SK-N-MC (cell line): ENCODE measurements at regions not wholly inside any gene's neighbourhood (a gene's known extent, or its start where the extent isn't known, plus 50 kb on each side); places are given as distances from the start of the nearest gene placed in this dataset.

Source experiments
- DNase-seq: peaks from one replicate; pipeline ENCODE4 v3.0.0-alpha.2; 2011; ENCODE audit warnings: low read depth, low spot score
- H3K27ac ChIP-seq: fragments of 200-600 bp; sonication (generic); 2 replicates; pipeline ENCODE4 v1.5.1; 2016; ENCODE audit warnings: mixed run types
- H3K36me3 ChIP-seq: fragments of 200-600 bp; sonication (generic); 2 replicates; pipeline ENCODE4 v1.6.1; 2017; ENCODE audit warnings: antibody characterized with exemption, low read length, mixed read lengths; ENCODE audit not compliant: insufficient read depth
- H3K4me3 ChIP-seq: fragments of 200-600 bp; sonication (generic); 2 replicates; pipeline ENCODE4 v1.5.1; 2016
- H3K9ac ChIP-seq: fragments of 200-600 bp; sonication (generic); 2 replicates; pipeline ENCODE4 v1.8.0; 2017; ENCODE audit warnings: mixed run types, mixed read lengths; ENCODE audit not compliant: insufficient read length
- H3K9me3 ChIP-seq: fragments of 200-600 bp; sonication (generic); 2 replicates; pipeline ENCODE4 v1.6.1; 2017; ENCODE audit warnings: low read depth, mild to moderate bottlenecking, antibody characterized with exemption, low read length, moderate library complexity, mixed read lengths
- EZH2 ChIP-seq: fragments of 200-600 bp; sonication (generic); IDR thresholded peaks from one replicate; pipeline ENCODE4 v1.6.1; 2017; ENCODE audit warnings: antibody characterized with exemption
- FOXP2 ChIP-seq: optimal IDR thresholded peaks from 2 replicates; pipeline ENCODE3; 2011; ENCODE audit warnings: mild to moderate bottlenecking, moderate library complexity; ENCODE audit not compliant: insufficient read depth; ENCODE audit errors: extremely low read length, control extremely low read depth
- POLR2AphosphoS5 ChIP-seq: IDR thresholded peaks from 2 replicates; pipeline ENCODE4 v1.6.1; 2012; ENCODE audit warnings: mild to moderate bottlenecking, low read depth, low read length, borderline replicate concordance

DNA sequence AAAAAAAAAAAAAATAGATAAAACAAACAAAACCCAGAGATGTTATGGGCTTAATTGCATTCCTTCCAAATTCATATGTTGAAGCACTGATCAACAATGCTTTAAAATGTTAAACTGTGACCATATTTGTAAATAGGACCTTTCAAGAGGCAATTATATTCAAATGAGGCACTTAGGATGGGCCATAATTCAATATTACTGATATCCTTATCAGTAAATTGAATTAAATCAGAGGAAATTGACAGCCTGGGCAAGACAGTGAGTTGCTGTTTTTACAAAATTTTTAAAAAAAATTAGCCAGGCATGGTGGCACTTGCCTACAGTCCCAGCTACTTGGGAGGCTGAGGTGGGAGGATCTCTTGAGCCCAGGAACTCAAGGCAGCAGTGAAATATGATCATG is 364.1 kb downstream of the GJA1 start:
- Histone ChIP-seq H3K36me3 (no peaks in the 10 kb centered on the region), H3K9ac (no peak overlapping the region), H3K9me3 (no peaks in the 10 kb centered on the region), H3K4me3 (no peak overlapping the region), H3K27ac (no peak overlapping the region)
- TF ChIP-seq POLR2AphosphoS5 (no peak), FOXP2 (no peak), EZH2 (no peak)
- no peak for DNase-seq

DNA sequence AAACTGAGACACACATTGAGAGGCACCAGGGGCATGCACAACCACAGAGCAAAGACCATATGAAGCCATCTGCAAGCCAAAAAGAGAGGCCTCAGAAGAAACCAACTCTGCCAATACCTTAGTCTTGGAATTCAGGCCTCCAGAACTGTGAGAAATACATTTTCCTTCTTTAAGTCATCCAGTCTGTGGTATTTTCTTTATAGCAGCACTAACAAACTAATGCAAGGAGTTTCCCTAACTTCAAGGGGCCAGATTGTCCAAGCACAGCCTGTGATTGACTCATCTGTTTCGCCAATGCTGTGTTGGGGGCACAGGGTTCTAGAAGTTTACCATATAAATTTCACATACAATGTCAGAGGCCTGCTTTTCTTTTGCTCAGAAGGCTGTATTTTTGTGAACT is 364.6 kb downstream of the GJA1 start:
- Histone ChIP-seq H3K9me3 (no peaks in the 10 kb centered on the region), H3K9ac (no peak overlapping the region), H3K27ac (no peak overlapping the region), H3K4me3 (no peak overlapping the region), H3K36me3 (no peaks in the 10 kb centered on the region)
- DNase-seq: no peak
- TF ChIP-seq EZH2 (no peak), FOXP2 (no peak), POLR2AphosphoS5 (no peak)

- Histone ChIP-seq H3K27ac (no peak overlapping the region), H3K9ac (no peak overlapping the region), H3K4me3 (no peak overlapping the region), H3K36me3 (no peaks in the 10 kb centered on the region), H3K9me3 (no peaks in the 10 kb centered on the region)
- no peak for DNase-seq
- TF ChIP-seq EZH2 (no peak), POLR2AphosphoS5 (no peak)
Observed at GRCh38 chr6:121806116-121806515, 370.7 kb downstream of the GJA1 start.

DNA sequence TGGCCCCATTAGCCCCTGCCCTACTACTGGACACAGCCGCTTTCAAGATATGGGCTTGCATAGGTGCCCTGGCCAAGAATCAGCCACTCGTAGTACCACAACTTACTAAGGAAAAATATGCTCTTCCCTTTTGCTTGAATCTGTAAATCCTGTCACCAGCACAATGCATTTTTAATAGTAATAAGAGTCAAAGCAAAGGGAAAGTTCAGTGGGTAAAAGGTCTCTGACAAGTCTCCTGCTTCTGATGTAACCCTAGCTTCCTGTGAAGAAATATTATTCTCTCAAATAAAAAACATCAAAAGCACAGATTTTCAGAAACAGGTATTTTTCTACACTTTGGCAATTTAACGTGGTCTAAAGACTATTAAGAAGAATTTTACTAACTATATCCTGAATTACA is 373.8 kb downstream of the GJA1 start:
- TF ChIP-seq EZH2 (no peak), POLR2AphosphoS5 (no peak), FOXP2 (no peak)
- DNase-seq: no peak
- Histone ChIP-seq H3K9ac (no peak overlapping the region), H3K36me3 (no peaks in the 10 kb centered on the region), H3K4me3 (no peak overlapping the region), H3K9me3 (no peaks in the 10 kb centered on the region), H3K27ac (no peak overlapping the region)

DNA sequence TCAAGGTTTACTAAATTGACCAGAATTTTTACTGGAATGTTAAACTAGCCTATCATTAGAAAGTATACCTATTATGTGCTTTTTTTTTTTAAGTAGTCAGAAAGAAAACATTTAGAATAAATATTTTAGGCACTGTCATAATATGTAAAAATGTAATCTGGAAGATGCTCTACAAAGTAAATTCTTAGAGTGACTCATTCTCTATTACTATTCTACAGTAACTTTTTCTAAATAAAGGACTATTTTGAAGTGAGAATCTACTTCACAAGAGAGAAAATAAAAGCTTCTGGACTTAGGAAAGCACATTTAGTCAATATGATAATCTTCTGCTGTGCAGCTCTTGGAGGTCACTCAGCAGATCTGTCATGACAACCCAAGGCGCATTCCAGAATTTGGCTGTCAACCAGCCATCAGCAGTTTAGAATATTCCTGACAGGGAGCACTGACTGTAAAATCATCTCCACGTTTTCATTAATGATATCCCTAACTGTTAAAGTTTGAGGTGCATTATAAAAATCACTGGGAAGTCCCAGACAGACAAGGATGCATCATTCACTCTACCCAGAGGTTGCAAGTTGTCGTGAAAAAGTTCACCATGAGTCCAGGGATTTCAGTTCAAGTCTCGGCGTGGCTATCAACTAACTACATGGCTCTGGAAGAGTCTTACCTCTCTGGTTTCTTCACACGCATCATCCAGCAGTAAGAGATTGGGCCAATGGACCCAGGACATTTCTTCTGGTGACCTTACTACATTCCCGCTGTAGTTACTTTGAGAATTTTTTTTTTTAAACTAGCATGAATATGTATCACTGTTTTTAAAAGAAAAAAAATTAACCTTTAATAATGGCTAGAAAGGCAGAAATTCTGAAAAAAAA is 374.9 kb downstream of the GJA1 start:
- TF ChIP-seq FOXP2: no peak
- no peak for TF ChIP-seq EZH2
- TF ChIP-seq POLR2AphosphoS5: no peak
- H3K4me3 ChIP-seq: no peak overlapping the region
- no peaks in the 10 kb centered on the region for H3K36me3 ChIP-seq
- DNase-seq: no peak
- H3K27ac ChIP-seq: no peak overlapping the region
- H3K9me3 ChIP-seq: no peaks in the 10 kb centered on the region
- no peak overlapping the region for H3K9ac ChIP-seq

DNA sequence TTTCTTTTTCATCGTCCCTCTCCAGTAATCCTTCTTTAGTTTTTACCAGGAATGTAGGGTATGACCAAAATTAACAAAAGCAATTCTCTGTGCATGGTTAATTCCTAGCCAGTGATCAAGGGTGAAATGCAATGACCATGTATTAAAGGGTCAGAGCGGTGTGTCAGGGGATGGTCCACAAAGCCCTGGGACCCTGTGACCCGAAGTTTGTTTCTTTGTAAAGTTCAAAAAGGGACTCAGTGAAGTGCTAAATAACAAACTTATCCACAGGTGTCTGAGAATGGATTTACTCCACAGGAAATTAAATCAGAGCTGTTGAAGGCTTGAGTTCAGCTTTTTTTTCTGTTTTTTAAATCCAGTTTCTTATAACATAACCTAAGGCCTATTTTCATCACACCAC is 375.7 kb downstream of the GJA1 start:
- no peaks in the 10 kb centered on the region for H3K36me3 ChIP-seq
- no peak for DNase-seq
- TF ChIP-seq EZH2: no peak
- TF ChIP-seq POLR2AphosphoS5: no peak
- TF ChIP-seq FOXP2: no peak
- no peak overlapping the region for H3K4me3 ChIP-seq
- no peak overlapping the region for H3K27ac ChIP-seq
- no peak overlapping the region for H3K9ac ChIP-seq
- no peaks in the 10 kb centered on the region for H3K9me3 ChIP-seq

DNA sequence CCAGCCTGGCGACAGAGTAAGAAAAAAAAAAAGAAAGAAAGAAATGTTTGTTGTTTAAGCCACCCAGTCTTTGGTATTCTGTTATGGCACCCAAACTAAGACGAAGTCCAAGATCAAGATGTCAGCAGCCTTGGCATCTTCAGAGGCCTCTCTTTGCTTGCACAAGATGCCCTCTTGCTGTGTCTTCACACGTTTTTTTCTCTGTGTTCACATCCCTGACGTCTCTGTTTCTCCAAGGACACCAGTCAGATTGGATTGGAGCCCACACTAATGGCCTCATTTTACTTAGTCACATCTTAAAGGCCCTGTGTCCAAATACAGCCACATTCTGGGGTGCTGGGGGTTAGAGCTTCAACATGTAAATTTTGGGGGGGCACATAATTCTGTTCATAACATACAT is 380.9 kb downstream of the GJA1 start:
- no peak for DNase-seq
- TF ChIP-seq POLR2AphosphoS5: no peak
- TF ChIP-seq FOXP2: no peak
- TF ChIP-seq EZH2: no peak
- Histone ChIP-seq H3K9ac (no peak overlapping the region), H3K9me3 (no peaks in the 10 kb centered on the region; the same call in 1 of the 2 replicates), H3K36me3 (no peaks in the 10 kb centered on the region), H3K4me3 (no peak overlapping the region), H3K27ac (no peak overlapping the region)

DNA sequence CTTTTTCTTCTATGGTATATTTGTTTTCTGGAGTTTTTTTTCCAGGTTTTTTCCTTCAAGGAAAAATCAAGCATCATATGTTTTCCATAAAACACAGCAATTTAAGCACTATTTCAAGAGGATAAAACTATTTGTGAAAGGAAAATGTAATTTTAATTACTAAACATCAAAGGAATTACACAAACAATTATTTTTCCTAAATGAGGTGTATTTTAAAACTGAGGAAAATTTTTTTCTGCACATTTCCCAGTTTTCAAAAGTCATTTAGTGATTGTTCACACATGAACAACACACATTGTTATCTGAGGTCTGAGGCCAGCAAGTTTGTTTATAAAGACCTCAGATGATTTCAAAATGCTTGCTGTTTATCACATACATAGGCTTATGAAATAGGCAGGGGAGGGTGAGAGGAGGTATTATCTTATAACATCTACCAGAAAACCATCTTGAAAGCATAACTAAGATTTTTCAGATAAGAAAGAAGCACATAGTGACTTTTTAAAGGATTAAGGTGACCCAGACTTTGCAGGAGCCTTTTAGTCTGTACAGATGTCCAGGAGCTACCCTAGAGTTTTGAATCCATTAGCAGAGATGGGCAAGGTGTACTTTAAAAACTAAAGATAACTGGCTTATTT is 381.6 kb downstream of the GJA1 start:
- no peak for DNase-seq
- H3K9me3 ChIP-seq: no peaks in the 10 kb centered on the region; the same call in 1 of the 2 replicates
- no peak overlapping the region for H3K4me3 ChIP-seq
- no peak overlapping the region for H3K9ac ChIP-seq
- H3K36me3 ChIP-seq: no peaks in the 10 kb centered on the region
- H3K27ac ChIP-seq: no peak overlapping the region
- no peak for TF ChIP-seq EZH2
- no peak for TF ChIP-seq FOXP2
- no peak for TF ChIP-seq POLR2AphosphoS5
